Mesodermal cell (in vitro differentiated cells): ENCODE measurements at regions not wholly inside any gene's neighbourhood (a gene's known extent, or its start where the extent isn't known, plus 50 kb on each side); places are given as distances from the start of the nearest gene placed in this dataset.

ENCODE experiments used
- H3K27ac ChIP-seq: 2 replicates; pipeline ENCODE4 v1.7.0; 2013; ENCODE audit warnings: mild to moderate bottlenecking, low read depth, low read length, moderate library complexity; ENCODE audit not compliant: severe bottlenecking
- H3K36me3 ChIP-seq: 2 replicates; pipeline ENCODE4 v1.7.1; 2013; ENCODE audit warnings: mild to moderate bottlenecking, low read length, moderate library complexity; ENCODE audit not compliant: control insufficient read depth, insufficient read depth
- H3K4me1 ChIP-seq: one replicate; pipeline ENCODE4 v1.7.1; 2013; ENCODE audit warnings: mild to moderate bottlenecking, low read length; ENCODE audit not compliant: insufficient read depth, control insufficient read depth, poor library complexity, severe bottlenecking
- H3K4me3 ChIP-seq: 2 replicates; pipeline ENCODE4 v1.7.0; 2013; ENCODE audit warnings: low read length, control low read depth, mild to moderate bottlenecking; ENCODE audit not compliant: insufficient read depth, poor library complexity, severe bottlenecking; ENCODE audit errors: extremely low read depth
- H3K9me3 ChIP-seq: 2 replicates; pipeline ENCODE4 v1.7.1; 2013; ENCODE audit warnings: mild to moderate bottlenecking, low read length, moderate library complexity; ENCODE audit not compliant: control insufficient read depth
- WGBS, 2 experiments: methylation state at CpG; one replicate each; pipeline ENCODE4 v1.1.5; 2013; ENCODE audit warnings: missing lambda C conversion rate in 2 of 2; ENCODE audit not compliant: insufficient coverage in 2 of 2; 5-methylcytosine and 5-hydroxymethylcytosine counted together

GRCh38 chr4:54359919-54360650 is 131.0 kb downstream of the PDGFRA start:
- H3K4me3 ChIP-seq, result no peak overlapping the region
- H3K36me3 ChIP-seq, result no peaks in the 10 kb centered on the region
- WGBS, 2 experiments, result 65 to 66% methylated on average over 5 of the region's 5 CpGs
- no peaks in the 10 kb centered on the region for H3K4me1 ChIP-seq
- H3K9me3 ChIP-seq, result no peaks in the 10 kb centered on the region
- H3K27ac ChIP-seq, result no peak overlapping the region

GRCh38 chr4:54363037-54363436 is 133.9 kb downstream of the PDGFRA start:
- H3K4me1 ChIP-seq, result no peaks in the 10 kb centered on the region
- H3K27ac ChIP-seq, result no peak overlapping the region
- no peaks in the 10 kb centered on the region for H3K9me3 ChIP-seq
- 81 to 83% methylated on average over 7 to 8 of the region's 8 CpGs for WGBS, 2 experiments
- no peak overlapping the region for H3K4me3 ChIP-seq
- H3K36me3 ChIP-seq, result no peaks in the 10 kb centered on the region

DNA sequence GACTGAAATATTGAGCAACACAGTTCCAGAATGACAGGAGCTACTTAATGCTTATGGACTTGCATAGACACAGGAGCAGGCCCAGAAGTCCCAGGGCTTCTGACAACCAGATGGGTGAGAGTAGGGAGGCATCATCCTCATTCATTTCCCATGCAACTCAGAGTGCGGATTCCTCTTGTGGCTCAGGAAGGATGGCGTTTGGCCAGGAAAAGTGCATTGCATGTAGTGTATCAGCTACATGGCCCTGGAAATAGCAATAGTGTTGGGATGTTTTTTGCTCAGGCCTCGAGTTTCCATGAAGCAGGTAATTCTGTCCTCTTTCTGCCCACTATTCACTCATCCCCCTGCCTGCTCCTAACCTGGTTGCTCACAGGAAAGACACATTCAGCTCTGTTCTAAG is 136.6 kb downstream of the PDGFRA start:
- H3K36me3 ChIP-seq, result no peaks in the 10 kb centered on the region
- H3K4me1 ChIP-seq, result no peaks in the 10 kb centered on the region
- H3K27ac ChIP-seq, result no peak overlapping the region
- H3K9me3 ChIP-seq, result no peaks in the 10 kb centered on the region
- no peak overlapping the region for H3K4me3 ChIP-seq
- 100% methylated on average over 2 of the region's 3 CpGs for WGBS, 2 experiments

DNA sequence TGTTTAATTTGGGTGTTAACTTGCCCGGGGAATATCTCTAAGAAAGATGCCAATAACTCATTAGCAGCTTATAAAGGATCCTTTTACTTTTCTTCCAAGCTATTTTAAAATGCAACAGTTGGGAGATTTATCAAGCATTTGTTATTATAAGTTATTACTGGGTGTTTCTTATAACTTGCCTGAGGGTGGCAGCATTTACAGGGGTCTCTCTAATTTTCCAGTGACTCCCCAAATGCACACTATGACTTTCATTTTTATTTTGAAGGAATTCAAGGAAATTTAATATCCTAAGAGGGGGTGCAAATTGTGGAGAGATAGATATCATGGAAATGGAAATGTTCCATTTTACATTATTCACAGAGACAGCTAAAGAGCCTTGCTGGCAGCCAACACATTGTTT is 138.0 kb downstream of the PDGFRA start:
- Histone ChIP-seq H3K27ac (no peak overlapping the region), H3K4me3 (no peak overlapping the region), H3K4me1 (no peaks in the 10 kb centered on the region), H3K36me3 (no peaks in the 10 kb centered on the region), H3K9me3 (no peaks in the 10 kb centered on the region)
- WGBS, 2 experiments, result no CpG with 5 or more reads among the region's 1 CpG

DNA sequence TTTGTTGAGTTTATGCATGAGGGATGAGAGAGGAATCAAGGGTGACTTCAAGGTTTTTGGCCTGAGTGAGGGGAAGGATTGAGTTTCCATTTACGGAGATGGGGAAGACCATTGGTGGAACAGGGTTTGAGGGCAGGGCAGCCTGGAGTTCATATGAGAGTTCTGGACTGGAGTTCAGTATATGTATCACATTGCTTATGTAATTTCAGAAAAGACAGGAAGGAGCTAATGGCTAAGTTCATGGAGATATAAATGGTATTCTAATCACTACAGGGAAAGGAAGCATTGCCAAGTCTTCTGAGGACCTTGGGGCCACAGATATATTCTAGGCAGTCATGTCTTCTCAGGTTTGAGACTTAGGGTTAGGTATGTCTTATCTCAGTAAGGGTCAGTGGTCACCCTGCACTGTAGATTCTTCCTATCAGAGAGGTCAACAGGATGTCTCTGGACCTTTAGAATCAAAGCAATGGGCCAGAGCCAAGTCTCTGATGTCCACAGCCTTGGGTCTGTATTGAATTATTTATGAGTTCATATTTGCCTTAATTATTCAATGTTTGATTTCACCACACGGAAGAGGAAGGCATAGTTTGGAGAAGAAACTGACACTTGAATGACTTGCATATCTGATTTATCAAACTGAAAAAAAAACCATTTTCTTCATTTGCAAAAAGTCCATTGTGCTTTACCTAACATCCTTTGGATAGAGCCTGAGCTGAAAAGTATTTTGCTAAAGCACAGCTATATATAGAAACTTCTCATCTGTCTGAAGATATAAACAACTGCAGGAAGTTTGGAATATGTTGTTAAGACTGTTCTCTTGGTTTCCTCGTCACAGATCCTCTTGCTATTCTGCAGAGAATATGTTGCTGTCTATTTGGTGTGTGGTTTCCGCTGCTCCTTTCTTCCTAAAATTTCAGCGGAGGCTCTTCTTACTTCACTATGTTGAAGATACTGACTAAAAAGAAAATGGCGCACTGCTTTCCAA is 139.5 kb downstream of the PDGFRA start:
- Histone ChIP-seq H3K27ac (peak overlapping the region; percentile 36), H3K36me3 (no peaks in the 10 kb centered on the region), H3K4me1 (no peaks in the 10 kb centered on the region), H3K4me3 (no peak overlapping the region), H3K9me3 (no peaks in the 10 kb centered on the region)
- WGBS, 2 experiments, result 97 to 100% methylated on average over 1 to 2 of the region's 6 CpGs

DNA sequence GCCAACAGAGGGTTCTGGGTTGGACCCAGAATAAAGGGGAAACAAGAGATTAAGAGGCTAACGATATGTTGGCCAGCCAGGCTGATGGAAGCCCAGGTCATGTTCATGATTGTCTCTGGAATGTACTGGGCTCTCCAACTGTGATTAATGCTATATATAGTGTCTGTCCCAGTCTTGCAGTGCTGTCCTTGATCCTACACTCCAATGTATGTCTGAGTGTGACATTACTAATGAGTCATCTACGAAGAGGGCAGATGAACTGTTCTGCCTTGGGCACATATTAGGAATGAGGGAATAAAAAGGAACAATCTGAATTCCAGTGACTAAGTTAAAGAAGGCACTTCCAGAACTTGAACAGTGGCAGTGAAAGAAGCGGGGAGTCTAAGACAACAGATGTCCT is 142.1 kb downstream of the PDGFRA start:
- no peaks in the 10 kb centered on the region for H3K36me3 ChIP-seq
- no peak overlapping the region for H3K4me3 ChIP-seq
- H3K27ac ChIP-seq, result no peak overlapping the region
- H3K4me1 ChIP-seq, result no peaks in the 10 kb centered on the region
- WGBS, 2 experiments, result 89 to 91% methylated on average over 2 to 3 of the region's 3 CpGs
- no peaks in the 10 kb centered on the region for H3K9me3 ChIP-seq

- WGBS, 2 experiments, result no CpG with 5 or more reads among the region's 2 CpGs
- no peak overlapping the region for H3K4me3 ChIP-seq
These were observed 143.9 kb downstream of the PDGFRA start for GRCh38 chr4:54372951-54373350.

DNA sequence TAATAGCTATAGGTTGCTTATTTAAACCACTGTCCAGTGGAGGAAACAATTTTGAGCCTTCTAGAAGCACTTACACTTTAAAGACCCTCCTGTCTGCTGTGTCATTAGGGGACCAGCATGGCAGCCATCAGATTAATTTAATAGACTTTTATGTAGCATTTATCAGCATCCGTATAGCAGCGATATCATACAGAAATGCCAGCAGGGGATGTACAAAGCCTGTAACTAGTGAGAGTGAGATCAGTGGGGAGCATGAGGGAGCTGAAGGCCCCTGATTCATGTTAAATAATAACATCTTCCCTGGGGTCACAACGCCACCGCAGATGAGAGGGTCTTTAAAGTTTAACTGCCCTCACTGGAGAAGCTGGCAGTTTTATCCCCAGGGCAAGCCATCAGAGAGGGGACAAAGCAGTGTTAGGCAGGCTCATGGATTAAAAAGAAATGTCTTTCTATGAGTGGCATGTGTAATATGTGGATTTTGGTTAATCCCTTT is 144.7 kb downstream of the PDGFRA start:
- H3K4me1 ChIP-seq, result no peaks in the 10 kb centered on the region
- no peaks in the 10 kb centered on the region for H3K9me3 ChIP-seq
- no peaks in the 10 kb centered on the region for H3K36me3 ChIP-seq
- 88 to 94% methylated on average over 2 to 3 of the region's 4 CpGs for WGBS, 2 experiments
- H3K4me3 ChIP-seq, result no peak overlapping the region
- H3K27ac ChIP-seq, result no peak overlapping the region

More at GRCh38 chr4:54372951-54373350, 143.9 kb downstream of the PDGFRA start:
- H3K4me1 ChIP-seq, result no peaks in the 10 kb centered on the region
- H3K27ac ChIP-seq, result no peak overlapping the region
- no peaks in the 10 kb centered on the region for H3K9me3 ChIP-seq
- H3K36me3 ChIP-seq, result no peaks in the 10 kb centered on the region

- Histone ChIP-seq H3K4me1 (no peaks in the 10 kb centered on the region), H3K4me3 (no peak overlapping the region), H3K36me3 (no peaks in the 10 kb centered on the region), H3K27ac (no peak overlapping the region), H3K9me3 (no peaks in the 10 kb centered on the region)
- 80% methylated on average over 1 of the region's 1 CpG; no CpG with 5 or more reads in 1 of the 2 experiments for WGBS, 2 experiments
These were observed 149.4 kb downstream of the PDGFRA start for GRCh38 chr4:54378461-54378860.

- no peaks in the 10 kb centered on the region for H3K9me3 ChIP-seq
- H3K4me3 ChIP-seq, result no peak overlapping the region
- H3K36me3 ChIP-seq, result no peaks in the 10 kb centered on the region
- no peaks in the 10 kb centered on the region for H3K4me1 ChIP-seq
- H3K27ac ChIP-seq, result no peak overlapping the region
- WGBS, 2 experiments, result 91 to 94% methylated on average over 4 of the region's 5 CpGs
These were observed 155.1 kb downstream of the PDGFRA start for GRCh38 chr4:54384152-54384551.
